Skeletal muscle cell (primary cell): ENCODE measurements at regions not wholly inside any gene's neighbourhood (a gene's known extent, or its start where the extent isn't known, plus 50 kb on each side); places are given as distances from the start of the nearest gene placed in this dataset.
"Not testable (repeated sequence)": the region's sequence is repeated elsewhere in the genome, so short reads cannot be mapped to it uniquely, and the experiment has no call there.

ENCODE experiments used
- DNase-seq: peaks from one replicate; pipeline ENCODE4 v3.0.0-alpha.2; 2010; ENCODE audit warnings: low read depth
- H3K4me3 ChIP-seq: 2 replicates; pipeline ENCODE4 v1.5.1; 2011; ENCODE audit warnings: low read depth, mild to moderate bottlenecking, control low read depth, low read length, moderate library complexity

- no peak for DNase-seq
Observed at GRCh38 chrX:1700757-1701156, 85.9 kb downstream of the ASMT start.

DNA sequence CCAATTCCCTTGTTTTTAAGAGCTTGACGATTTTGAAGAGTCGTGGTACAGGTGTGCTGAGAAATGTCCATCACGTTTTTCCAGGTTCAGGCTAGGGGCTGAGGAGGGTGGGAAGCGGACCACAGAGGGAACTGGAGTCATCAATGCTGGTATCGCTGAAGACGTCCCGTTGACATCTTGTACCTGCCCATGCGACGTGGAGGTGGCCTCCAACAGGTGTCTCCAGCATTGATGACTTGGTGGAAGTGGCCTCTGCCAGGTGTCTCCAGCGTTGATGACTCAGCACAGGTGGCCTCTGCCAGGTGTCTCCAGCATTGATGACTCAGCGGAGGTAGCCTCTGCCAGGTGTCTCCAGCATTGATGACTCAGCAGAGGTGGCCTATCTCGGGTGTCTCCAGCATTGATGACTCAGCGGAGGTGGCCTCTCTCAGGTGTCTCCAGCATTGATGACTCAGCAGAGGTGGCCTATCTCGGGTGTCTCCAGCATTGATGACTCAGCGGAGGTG, 86.6 kb downstream of the ASMT start:
- H3K4me3 ChIP-seq, DNase-seq: not testable (repeated sequence)

More at GRCh38 chrX:1700757-1701156, 85.9 kb downstream of the ASMT start:
- H3K4me3 ChIP-seq, result no peak overlapping the region

DNA sequence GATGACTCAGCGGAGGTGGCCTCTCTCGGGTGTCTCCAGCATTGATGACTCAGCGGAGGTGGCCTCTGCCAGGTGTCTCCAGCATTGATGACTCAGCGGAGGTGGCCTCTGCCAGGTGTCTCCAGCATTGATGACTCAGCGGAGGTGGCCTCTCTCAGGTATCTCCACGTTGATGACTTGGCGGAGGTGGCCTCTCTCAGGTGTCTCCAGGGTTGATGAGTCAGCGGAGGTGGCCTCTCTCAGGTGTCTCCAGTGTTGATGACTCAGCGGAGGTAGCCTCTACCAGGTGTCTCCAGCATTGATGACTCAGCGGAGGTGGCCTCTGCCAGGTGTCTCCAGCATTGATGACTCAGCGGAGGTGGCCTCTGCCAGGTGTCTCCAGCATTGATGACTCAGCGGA, 87.3 kb downstream of the ASMT start:
- H3K4me3 ChIP-seq, DNase-seq: not testable (repeated sequence)

GRCh38 chrX:1702557-1702956, 87.7 kb downstream of the ASMT start:
- not testable (repeated sequence) for DNase-seq, H3K4me3 ChIP-seq

- not testable (repeated sequence) for DNase-seq, H3K4me3 ChIP-seq
Observed at GRCh38 chrX:1709277-1709676, 94.4 kb downstream of the ASMT start.

GRCh38 chrX:1713296-1713695, 98.4 kb downstream of the ASMT start:
- DNase-seq, result no peak
- H3K4me3 ChIP-seq, result no peak overlapping the region

DNA sequence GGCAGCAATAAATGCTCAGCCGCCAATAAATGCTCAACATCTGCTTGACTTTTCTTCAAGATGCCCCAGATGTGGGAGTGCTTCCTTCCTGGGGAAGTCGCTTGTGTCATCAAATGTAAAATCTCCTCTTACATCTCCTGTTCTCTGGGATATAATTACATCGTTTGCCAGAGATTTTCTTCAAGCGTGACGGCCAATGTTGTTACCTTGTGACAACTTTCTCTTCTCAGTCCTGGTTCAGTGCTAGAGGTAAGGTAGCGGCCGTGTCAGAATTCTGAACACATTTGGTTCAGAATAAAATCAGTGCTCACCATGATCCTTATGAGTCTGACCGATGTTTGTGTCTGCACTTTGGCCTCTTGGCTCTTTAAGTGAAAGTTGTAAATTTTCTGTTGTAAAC, 102.5 kb downstream of the ASMT start:
- DNase-seq, result no peak
- H3K4me3 ChIP-seq, result no peak overlapping the region

GRCh38 chrX:1719270-1719669, 104.4 kb downstream of the ASMT start:
- H3K4me3 ChIP-seq, result no peak overlapping the region
- DNase-seq, result no peak

DNA sequence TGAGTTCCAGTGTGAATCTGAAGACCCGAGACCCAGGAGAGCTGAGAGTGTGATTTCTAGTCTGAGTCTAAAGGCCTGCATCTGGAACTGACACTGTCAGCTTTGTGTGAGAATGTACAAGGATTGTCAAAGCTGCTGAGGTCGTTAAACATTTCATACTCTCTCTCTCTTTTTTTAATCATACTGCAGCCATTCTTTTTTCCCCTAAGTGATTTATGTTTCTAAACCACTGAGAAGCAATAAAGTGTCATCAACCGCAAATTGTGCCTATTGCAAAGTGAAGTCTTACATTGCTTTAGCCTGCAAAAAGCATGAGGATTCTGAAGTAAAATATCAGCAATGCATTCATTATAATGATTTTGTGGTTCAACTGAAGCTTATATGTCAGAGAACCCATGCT, 106.0 kb downstream of the ASMT start:
- no peak overlapping the region for H3K4me3 ChIP-seq
- no peak for DNase-seq

DNA sequence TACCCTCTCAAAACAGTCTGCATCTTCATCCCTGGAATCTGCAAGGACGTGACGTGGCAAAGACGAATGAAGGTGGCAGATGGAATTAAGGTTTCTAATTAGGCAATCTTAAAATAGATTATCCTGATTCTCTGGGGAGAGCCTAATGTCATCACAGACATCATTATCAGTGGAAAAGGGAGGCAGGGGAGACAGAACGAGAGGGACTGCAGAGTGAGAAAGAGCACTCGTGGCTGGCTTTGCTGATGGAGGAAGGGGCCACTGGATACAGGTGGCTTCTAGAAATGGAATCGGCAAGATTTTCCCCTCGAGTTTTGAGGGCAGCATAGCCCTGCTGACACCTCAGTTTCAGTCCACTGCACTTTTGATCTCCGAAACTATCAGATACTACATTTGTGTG, 110.6 kb downstream of the ASMT start:
- no peak for DNase-seq
- H3K4me3 ChIP-seq, result no peak overlapping the region

DNA sequence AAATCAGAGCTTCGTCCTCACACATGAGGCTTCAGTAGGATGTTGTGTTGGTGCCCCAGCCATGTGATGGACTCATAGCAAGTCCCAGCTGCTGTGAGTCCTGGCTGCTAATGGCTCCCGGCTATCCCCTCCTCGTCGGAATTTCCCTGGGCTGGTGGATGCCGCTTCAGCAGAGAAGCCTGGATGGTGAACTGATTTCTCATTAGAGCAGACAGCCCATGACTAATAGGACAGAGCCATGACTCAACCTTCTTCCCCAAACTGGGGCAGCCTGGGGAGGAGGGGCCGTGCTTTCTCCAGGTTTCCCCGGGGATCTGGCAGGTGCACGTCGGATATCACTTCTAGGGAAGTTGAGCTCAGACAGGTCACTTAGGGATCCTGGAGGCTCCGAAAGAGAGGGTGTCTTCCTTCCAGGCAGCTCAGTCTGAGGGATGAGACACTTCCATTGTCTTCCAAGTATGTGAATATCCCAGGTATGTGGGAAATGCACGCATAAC, 112.7 kb downstream of the ASMT start:
- DNase-seq, result no peak

DNA sequence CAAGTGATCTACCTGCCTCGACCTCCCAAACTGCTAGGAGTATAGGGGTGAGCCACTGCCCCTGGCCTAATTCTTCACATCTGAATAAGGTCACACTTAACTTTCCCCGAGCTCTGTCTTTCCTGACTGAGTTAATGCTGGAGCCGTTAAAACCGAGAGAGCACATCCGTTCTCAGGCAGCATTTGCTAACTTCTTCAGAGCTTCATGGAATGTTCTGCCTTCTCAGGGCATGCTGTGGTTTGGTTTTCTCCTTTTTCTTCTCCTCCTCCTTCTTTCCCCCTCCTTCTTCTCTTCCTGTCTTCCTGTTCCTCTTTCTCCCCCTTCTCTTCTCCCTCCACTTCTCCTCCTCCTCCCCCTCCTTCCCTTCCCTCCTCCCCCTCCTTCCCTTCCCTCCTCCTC, 119.9 kb downstream of the ASMT start:
- DNase-seq, result no peak
- no peak overlapping the region for H3K4me3 ChIP-seq

More for the DNA sequence above, 112.7 kb downstream of the ASMT start:
- H3K4me3 ChIP-seq, result no peak overlapping the region

DNA sequence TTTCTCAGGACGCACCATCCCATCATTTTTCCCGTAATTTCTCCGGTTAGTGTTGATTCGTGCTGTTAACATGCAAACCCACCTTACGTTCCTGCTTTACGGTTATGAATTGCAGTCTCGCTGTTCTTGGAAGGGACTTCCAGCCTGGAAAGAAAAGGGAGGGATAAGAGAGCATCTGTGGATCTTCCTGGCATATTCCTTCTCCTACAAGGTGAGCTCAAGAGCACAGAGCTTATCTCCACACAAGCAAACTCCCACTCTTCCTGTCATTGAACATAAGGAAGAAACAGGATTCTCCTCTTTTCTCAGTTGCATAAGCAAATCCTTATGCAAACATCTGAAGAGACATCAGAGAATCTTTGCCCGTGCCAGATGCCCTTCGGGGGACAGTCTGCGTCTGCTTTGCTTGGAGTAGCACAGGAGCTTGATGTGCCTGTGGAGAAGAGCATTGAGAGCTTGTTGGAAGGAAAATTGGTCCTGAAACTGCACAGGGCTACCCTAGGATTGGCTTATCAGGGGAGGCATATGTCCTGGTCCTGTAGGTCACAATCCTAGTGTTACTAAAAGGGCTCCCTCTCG, 127.0 kb downstream of the ASMT start:
- no peak for DNase-seq
- H3K4me3 ChIP-seq, result no peak overlapping the region

- no peak for DNase-seq
- H3K4me3 ChIP-seq, result no peak overlapping the region
Observed at GRCh38 chrX:1743105-1743504, 128.2 kb downstream of the ASMT start.

- DNase-seq, result no peak
- no peak overlapping the region for H3K4me3 ChIP-seq
Observed at GRCh38 chrX:1743663-1744062, 128.8 kb downstream of the ASMT start.

DNA sequence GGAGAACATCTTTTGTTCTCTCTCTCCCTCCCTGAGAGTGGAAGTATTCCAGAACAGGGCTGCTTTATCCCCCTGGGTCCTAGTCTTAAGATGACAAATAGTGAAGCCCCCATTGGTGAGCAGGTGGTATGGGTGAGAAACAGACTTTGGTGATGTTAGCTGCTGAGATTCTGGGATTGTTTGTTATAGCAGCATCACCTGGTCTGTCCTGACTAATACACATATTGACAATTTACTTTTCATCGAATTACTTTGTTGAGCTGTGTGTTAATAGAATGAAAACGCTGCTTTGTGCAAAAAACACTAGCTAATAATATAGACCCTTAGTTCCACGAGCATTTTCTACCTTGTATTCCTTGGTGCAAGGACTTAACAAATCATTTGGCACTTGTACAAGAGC, 133.5 kb downstream of the ASMT start:
- no peak overlapping the region for H3K4me3 ChIP-seq
- no peak for DNase-seq

- no peak for DNase-seq
- no peak overlapping the region for H3K4me3 ChIP-seq
Observed at GRCh38 chrX:1749499-1749898, 134.6 kb downstream of the ASMT start.

- no peak overlapping the region for H3K4me3 ChIP-seq
- no peak for DNase-seq
Observed at GRCh38 chrX:1750267-1750666, 135.4 kb downstream of the ASMT start.

DNA sequence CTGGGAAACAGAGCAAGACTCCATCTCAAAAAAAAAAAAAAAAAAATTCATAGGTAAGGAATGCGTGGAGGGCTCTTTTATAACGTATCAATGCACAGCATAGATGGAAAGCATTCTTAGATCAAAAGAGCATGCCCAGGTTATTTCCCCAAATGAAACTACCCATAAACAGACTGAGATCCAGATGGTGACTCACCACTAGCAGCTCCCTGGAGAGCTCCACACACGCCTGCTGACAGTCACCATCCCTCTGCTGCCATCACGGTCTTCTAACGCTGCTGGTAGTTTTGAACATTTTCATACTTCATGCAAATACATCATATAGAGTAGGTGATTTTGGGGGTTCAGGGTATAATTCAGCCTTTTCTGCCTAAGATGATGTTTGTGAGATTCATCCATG, 136.9 kb downstream of the ASMT start:
- no peak for DNase-seq
- no peak overlapping the region for H3K4me3 ChIP-seq

DNA sequence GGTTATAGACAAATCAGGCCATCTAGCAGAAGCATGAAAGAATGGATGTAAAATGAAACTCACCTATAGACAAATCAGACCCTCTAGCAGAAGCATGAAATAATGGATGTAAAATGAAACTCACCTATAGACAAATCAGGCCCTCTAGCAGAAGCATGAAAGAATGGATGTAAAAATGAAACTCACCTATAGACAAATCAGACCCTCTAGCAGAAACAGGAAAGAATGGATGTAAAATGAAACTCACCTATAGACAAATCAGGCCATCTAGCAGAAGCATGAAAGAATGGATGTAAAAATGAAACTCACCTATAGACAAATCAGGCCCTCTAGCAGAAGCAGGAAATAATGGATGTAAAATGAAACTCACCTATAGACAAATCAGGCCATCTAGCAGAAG, 137.9 kb downstream of the ASMT start:
- not testable (repeated sequence) for H3K4me3 ChIP-seq, DNase-seq

- no peak for DNase-seq
Observed at GRCh38 chrX:1754077-1754476, 139.2 kb downstream of the ASMT start.

GRCh38 chrX:1763294-1763693, 148.4 kb downstream of the ASMT start:
- no peak overlapping the region for H3K4me3 ChIP-seq
- DNase-seq, result no peak

More at GRCh38 chrX:1754077-1754476, 139.2 kb downstream of the ASMT start:
- H3K4me3 ChIP-seq, result no peak overlapping the region
